ENCODE measurements at regions not wholly inside any gene's neighbourhood (a gene's known extent, or its start where the extent isn't known, plus 50 kb on each side); places are given as distances from the start of the nearest gene placed in this dataset.

DNA sequence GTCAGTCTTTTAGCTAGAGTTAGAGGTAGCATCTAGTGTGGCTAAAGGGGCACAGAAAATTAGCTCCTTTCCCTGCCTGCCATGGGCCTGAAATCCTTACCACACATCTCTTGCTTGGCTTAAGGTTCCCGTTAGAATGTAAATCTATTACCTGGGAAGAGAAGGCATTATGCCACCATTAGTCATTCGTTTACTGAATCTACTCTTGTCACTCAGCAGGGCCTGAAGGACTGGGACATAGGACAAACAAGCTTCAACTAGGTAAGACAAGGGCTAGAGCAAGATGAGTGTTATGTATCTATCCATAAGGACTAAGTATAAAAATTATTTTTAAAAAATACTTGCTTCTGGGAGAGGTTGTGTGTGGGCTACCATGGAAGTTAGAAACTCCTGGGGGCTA is 112.4 kb downstream of the CT47B1 start:
- Histone ChIP-seq H3K4me3 (replicated peaks; ENCODE audit: low read depth, low read length) (no peak overlapping the region), H3K27me3 (replicated peaks; ENCODE audit: control insufficient read depth, insufficient read depth, low read length) (no peaks in the 10 kb centered on the region)
- no peak for DNase-seq (ENCODE audit: extremely low read depth, insufficient read length)

DNA sequence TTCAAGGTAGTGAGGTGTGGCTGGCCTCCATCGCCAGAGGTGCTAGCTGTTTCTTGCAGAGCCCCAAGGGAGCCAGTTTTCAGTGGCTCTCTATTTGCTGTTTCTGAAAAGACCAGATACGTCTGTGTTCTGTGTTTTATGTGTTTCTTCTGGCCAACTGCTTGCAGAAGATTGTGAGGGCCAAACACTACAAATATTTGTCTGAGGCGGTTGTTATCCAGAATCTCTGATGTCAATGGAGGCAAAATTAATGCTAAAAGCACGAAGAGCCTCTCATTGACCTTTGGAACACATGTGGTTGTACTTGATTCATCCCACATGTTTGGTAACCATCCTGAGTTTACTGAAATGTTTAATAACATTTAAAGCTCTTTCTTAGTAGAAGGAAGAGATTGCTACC is 113.9 kb downstream of the CT47B1 start:
- Histone ChIP-seq H3K4me3 (replicated peaks; ENCODE audit: low read depth, low read length) (no peak overlapping the region), H3K27me3 (replicated peaks; ENCODE audit: control insufficient read depth, insufficient read depth, low read length) (no peaks in the 10 kb centered on the region), H3K36me3 (ENCODE audit: control insufficient read depth, insufficient read depth, low read length) (no peaks in the 10 kb centered on the region)
- DNase-seq (ENCODE audit: extremely low read depth, insufficient read length) = no peak
- TF ChIP-seq, protein P1, sequence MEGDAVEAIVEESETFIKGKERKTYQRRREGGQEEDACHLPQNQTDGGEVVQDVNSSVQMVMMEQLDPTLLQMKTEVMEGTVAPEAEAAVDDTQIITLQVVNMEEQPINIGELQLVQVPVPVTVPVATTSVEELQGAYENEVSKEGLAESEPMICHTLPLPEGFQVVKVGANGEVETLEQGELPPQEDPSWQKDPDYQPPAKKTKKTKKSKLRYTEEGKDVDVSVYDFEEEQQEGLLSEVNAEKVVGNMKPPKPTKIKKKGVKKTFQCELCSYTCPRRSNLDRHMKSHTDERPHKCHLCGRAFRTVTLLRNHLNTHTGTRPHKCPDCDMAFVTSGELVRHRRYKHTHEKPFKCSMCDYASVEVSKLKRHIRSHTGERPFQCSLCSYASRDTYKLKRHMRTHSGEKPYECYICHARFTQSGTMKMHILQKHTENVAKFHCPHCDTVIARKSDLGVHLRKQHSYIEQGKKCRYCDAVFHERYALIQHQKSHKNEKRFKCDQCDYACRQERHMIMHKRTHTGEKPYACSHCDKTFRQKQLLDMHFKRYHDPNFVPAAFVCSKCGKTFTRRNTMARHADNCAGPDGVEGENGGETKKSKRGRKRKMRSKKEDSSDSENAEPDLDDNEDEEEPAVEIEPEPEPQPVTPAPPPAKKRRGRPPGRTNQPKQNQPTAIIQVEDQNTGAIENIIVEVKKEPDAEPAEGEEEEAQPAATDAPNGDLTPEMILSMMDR (IDR thresholded peaks at IDR 0.05; ENCODE audit: insufficient read depth, low read length, poor library complexity, severe bottlenecking) = no peak

More for the DNA sequence above, 112.4 kb downstream of the CT47B1 start:
- TF ChIP-seq, protein P1 (IDR thresholded peaks at IDR 0.05; ENCODE audit: insufficient read depth, low read length, poor library complexity, severe bottlenecking) = no peak
- no peaks in the 10 kb centered on the region for H3K36me3 ChIP-seq (ENCODE audit: control insufficient read depth, insufficient read depth, low read length)

DNA sequence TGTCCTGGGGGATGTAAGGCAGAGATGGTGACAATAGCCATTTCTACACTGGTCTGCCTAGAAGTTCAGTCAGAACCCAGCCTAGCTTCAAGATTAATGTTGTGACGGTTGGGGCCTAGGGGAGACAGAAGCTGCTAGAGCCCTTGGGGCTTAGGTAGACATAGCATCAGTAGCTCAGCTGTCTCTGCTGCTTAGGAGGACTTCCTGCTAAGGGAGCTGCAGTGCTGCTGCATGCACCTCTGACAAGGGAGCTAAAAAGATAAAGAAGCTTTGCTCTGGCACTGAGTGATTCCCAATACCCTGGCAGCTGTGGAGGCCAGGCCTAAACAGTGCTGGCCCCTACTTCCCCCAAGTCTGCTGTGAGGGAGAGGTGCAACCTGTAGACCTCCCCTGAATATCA is 116.0 kb downstream of the CT47B1 start:
- H3K36me3 ChIP-seq (ENCODE audit: control insufficient read depth, insufficient read depth, low read length) = no peaks in the 10 kb centered on the region
- H3K27me3 ChIP-seq (replicated peaks; ENCODE audit: control insufficient read depth, insufficient read depth, low read length) = no peaks in the 10 kb centered on the region
- no peak overlapping the region for H3K4me3 ChIP-seq (replicated peaks; ENCODE audit: low read depth, low read length)
- TF ChIP-seq, protein P1 (IDR thresholded peaks at IDR 0.05; ENCODE audit: insufficient read depth, low read length, poor library complexity, severe bottlenecking) = no peak
- no peak for DNase-seq (ENCODE audit: extremely low read depth, insufficient read length)

DNA sequence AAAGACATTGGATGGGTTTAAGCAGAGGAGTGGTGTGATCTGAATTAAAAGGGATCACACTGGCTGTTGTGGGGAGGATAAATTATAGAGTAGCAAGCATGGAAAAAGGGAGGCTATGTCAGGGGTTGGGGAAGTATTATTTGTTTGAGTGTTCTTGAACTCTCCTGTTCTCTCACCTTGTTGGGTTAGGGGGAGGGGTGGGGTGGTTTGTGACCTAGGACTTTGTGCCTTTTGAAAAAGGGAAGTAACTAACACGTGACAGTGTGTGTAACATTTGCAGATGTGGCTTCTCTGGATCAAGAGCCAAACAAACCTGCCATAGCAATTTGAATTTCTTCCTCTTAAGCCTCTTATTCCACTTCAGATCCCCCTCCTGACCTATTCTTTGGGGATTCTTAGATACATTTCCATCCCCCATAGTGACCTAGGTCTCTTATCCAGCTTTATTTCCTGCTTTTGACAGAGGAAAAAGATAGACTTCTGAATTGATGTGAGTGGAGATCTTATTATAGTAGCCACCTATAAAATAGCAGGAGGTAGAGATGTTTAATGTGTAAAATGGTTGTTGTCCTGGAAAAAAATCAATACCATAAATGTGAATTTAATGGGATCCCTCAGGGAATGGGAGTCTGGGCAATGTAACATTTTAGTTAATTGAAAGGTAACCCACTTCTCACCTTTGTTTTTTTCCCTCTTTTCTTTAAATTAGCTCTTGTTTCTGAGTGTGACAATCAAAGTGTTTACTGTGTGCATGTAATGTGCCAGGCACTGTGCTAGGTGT is 120.4 kb downstream of the CT47B1 start:
- H3K36me3 ChIP-seq (ENCODE audit: control insufficient read depth, insufficient read depth, low read length) = no peaks in the 10 kb centered on the region
- H3K4me3 ChIP-seq (replicated peaks; ENCODE audit: low read depth, low read length) = no peak overlapping the region
- TF ChIP-seq, protein P1 (IDR thresholded peaks at IDR 0.05; ENCODE audit: insufficient read depth, low read length, poor library complexity, severe bottlenecking) = no peak
- no peak for DNase-seq (ENCODE audit: extremely low read depth, insufficient read length)
- H3K27me3 ChIP-seq (replicated peaks; ENCODE audit: control insufficient read depth, insufficient read depth, low read length) = no peaks in the 10 kb centered on the region

DNA sequence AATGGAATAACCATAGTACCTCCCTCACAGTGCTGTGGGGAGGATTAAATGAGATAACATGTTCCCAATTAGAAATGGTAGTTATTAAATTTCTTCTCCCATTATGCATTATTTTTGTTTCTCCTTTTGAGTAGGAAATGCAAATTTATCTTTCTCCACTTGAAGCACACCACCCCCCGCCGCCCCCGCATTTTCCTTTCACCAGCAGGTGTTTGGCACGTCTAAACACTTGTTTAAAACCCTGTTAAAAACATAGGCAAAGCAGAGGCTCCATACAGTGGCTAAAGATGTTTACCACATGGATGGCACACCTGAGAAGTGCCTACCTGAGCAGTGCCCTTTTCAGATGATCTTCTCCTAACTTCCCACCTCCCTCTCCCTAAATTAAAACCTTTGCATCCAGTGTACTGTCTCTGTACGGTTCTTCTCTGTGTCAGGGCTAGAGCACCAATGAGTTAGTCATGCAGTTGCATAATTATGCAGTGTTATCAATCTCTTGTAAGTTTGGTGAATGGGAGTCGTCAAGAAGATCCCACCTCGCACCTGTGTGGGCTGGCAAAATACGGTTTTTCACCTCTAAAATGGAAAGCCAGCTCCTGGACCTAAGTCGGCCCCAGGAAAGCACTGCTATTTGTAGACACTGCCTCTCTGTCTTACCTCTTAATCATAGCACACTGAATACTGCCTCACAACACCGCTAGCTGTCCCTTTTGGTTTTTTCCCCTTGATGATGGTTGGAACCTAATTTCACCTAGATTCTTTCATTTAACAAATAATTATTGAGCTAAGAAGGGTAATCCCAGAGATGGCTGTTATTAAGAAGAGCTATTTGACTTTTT is 122.0 kb downstream of the CT47B1 start:
- Histone ChIP-seq H3K4me3 (replicated peaks; ENCODE audit: low read depth, low read length) (no peak overlapping the region), H3K27me3 (replicated peaks; ENCODE audit: control insufficient read depth, insufficient read depth, low read length) (no peaks in the 10 kb centered on the region), H3K36me3 (ENCODE audit: control insufficient read depth, insufficient read depth, low read length) (no peaks in the 10 kb centered on the region)
- TF ChIP-seq, protein P1 (IDR thresholded peaks at IDR 0.05; ENCODE audit: insufficient read depth, low read length, poor library complexity, severe bottlenecking) = no peak
- DNase-seq (ENCODE audit: extremely low read depth, insufficient read length) = peak; percentile 43

Data from GM06990 (cell line).